GM18868 (cell line): ENCODE measurements at regions not wholly inside any gene's neighbourhood (a gene's known extent, or its start where the extent isn't known, plus 50 kb on each side); places are given as distances from the start of the nearest gene placed in this dataset.
"Not testable (repeated sequence)": the region's sequence is repeated elsewhere in the genome, so short reads cannot be mapped to it uniquely, and the experiment has no call there.

Source experiments
- ATAC-seq: cut with Tn5 transposase; IDR thresholded peaks from one replicate; pipeline ENCODE4 v1.9.1; 2021; ENCODE audit warnings: mild to moderate bottlenecking, moderate library complexity; ENCODE audit not compliant: unreplicated experiment

DNA sequence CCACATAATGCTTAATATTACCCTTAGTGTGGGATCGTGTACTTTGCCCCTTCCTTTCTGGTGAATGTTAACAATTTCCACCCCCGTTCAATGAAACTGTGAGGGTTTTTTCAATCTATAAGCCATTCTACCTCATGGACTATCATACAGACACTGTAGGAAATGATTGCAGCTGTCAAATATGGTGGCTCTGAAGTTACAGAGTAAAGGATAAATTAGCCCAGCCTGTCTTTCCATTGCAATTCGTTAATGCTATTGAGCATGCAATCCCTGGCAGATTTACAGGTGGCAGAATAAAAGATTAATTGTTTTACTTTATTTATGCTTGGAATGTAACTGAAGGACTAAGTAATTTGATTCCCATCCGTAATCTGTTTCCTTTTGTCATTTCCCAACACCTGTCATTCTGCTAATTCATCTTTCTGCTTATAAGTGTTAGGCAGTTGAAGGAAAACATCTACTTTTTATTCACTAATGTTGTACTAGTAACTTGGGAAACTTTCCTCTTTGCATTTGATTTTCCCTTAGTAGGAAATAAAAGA is 1211.6 kb upstream of the LRRN3 start:
- ATAC-seq, result no peak

DNA sequence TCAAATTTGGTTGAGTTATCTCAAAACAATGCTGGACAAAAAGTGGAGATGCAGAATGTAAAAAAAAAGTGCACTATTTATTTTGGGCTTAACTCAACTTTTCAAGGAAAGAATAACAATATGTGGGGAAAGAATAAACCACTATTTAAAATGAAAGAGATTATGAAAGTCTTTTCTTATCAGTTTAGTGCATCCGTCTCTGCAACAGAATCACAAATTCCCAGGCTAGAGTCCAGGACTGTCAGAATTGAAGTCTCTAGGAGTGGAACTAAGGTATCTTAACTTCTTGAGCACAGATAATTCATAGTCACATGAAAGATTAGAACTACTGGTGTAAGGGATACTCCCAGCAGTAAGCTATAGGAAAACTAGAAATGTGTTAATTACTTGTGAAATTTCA is 1200.3 kb upstream of the LRRN3 start:
- no peak for ATAC-seq

DNA sequence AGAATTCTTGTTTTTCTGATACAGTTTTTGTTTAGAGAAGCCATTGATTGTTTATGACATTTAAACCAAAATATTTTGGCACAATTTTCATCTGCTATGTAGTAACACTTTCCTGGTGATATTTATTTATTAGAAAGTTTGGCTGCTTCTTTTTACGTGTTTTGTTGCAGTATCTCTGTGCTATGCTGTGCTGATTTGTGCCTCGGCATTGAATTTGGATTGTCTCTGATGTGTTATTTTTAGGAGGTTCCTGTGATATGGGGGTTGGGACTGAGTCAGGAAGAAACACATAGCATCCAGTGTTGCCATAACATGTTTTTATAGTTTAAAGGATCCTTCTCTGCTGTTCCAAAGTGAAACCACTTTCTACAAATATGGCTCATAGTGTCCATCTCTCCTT is 1197.7 kb upstream of the LRRN3 start:
- ATAC-seq, result no peak

DNA sequence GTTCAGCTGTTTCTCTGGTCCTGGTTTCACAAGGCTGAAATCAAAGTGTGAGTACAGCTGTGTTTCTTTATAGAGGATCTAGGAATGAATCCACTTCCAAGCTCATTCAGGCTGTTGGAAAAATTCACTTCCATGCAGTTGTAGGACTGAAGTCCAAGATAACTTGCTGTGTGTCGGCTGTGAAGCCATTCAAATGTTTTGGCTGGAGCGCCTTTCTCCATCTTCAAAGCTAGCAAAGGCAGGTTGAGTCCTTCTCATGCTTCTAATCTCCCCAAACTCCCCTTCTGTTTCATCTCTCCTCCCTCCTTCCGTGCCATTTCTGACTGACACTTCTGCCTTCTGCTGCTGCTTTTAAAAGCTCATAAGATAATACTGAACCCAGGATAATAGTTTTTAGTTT is 1195.4 kb upstream of the LRRN3 start:
- ATAC-seq, result no peak

DNA sequence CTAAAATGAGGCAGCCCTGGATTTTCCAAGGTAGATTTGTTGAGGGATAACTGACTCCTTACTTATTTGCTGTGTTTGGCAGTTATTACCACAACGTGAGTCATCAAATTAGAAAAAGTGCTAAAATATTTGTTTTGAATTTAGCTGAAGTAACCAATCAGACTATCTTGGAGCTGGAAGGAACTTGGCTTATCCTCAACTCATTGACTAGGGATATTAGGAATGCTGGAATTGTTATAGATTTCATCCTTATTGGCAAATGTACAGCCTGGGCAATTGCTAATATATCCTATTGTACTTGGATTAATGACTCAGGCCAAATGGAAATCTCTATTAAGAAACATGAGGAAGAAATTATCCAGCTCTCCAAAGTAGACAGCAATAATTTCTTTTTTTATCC is 1189.0 kb upstream of the LRRN3 start:
- no peak for ATAC-seq

DNA sequence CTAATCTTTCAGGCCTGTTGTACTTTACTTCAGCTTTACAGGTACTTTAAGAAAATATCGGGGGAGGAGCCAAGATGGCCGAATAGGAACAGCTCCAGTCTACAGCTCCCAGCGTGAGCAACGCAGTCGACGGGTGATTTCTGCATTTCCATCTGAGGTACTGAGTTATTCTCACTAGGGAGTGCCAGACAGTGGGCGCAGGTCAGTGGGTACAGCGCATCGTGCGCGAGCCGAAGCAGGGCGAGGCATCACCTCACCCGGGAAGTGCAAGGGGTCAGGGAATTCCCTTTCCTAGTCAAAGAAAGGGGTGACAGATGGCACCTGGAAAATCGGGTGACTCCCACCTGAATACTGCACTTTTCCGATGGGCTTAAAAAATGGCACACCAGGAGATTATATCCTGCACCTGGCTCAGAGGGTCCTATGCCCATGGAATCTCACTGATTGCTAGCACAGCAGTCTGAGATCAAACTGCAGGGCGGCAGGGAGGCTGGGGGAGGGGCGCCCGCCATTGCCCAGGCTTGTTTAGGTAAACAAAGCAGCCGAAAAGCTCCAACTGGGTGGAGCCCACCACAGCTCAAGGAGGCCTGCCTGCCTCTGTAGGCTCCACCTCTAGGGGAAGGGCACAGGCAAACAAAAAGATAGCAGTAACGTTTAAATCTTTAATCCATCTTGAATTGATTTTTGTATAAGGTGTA is 1185.4 kb upstream of the LRRN3 start:
- not testable (repeated sequence) for ATAC-seq

DNA sequence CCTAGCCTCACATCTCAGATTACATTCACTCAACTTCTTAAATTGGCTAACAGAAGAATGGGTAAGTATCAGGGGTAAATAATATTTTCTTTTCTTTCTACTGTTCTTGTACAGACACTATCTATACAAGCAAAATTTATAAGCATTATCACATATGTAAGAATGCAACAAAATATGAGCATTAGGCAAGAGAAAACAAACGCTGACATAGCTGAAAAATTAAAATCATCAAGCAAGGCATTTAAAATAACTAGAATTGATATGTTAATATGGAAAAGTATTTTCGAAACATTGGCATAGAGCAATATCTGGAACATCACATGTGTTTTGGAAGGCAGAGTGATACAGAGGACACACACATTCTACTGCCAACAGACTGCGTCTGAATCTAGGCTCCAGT is 1175.3 kb upstream of the LRRN3 start:
- no peak for ATAC-seq

DNA sequence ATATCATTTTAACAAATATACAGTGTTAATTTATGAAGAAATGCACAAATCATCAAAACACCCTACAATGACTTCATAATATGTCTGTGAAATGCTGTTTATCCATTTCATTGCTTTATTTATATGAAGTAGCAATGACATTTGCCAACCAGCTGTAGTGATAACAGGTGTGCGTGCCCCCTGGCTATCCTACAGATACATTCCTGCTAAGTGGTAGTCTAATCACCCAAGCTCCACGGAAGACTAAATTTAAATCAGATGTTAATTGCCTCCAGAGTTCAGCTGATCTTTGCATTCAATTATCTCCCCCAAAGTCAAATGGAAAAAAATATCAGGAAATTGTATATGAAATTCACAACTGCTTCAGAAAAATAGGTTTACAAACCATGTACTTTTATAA is 1164.2 kb upstream of the LRRN3 start:
- no peak for ATAC-seq

DNA sequence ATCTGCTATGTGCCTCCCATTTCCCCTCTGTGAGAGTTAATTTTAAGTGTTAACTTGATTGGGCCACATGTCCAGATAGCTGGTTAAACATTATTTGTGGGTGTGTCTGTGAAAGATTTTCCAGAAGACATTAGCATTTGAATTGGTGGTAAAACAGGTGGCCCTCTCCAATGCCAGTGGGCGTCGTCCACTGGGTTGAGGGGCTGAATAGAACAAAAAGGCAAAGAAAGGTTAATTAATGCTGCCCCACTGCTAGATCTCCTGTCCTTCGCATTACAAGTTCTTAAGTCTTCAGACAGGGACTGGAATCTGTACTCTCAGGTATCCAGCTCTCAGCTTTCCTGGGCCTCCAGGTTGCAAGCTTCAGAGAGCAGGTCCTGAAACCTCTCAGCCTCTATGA is 1160.9 kb upstream of the LRRN3 start:
- ATAC-seq, result no peak

DNA sequence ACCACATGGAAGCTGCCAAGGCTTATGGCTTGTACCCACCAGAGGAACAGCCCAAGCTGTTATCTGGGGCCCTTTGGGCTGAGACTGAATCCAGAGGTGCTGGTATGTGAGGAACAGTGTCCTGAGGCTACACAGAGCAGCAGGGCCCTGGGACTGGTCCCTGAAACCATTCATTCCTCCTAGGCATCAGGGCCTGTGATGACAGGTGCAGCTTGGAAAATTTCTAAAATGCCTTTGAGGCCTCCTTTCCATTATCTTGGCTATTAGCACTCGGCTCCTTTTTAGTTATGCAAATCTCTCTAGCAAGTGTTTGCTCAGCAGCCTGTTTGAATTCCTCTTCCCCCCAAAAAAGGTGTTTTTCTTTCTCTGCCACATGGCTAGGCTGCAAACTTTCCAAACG is 1151.7 kb upstream of the LRRN3 start:
- ATAC-seq, result no peak

DNA sequence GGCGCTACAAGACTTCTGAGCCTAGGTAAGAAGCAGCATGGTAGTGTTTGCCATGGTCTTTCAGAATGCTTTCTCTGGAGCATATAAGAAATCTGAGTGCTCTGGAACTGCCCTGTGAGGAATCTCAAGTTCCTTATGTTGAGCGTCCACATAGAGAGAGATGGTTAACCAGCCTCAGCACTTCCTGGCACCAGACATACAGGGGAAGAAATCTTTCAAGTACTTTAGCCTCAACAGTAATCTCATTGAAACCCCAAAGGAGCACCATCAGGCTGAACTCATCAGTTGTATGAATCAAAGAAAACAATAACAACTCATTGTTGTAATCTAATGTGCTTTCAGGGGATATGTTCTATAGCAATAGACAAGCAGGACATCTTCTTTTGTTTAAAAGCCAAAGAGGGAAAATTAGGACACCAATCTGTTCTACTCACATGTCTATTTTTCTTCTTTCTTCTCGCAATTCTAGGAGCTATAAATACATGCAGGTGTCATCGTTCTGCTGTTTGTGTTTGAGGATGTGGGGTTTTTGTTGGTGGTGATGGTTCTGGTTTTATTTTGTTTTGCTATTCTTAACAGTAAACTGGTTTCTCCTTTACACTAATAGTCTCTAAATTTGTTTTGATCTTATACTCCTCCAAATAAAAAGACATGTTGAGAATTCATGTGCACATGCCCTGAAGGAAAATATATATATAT is 1145.0 kb upstream of the LRRN3 start:
- no peak for ATAC-seq

DNA sequence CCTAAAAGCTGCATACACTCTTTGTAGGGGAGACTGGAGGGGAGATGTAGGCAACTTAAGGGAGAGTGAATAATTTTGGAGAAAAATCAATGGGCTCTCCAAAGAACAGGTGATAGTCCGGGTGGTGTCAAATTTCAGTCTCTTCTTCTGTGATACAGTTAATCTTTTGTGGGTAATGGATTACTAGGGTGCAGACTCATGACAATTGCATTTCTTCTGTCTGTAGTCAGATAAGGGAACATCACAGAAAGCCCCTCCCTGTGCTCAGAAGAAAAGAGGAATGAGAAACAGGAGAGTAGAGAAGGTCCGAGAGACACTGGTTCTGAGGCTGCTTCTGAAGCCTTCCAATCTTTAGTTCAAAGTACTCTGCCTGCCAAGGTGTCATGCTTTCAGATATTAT is 1140.7 kb upstream of the LRRN3 start:
- ATAC-seq, result no peak

DNA sequence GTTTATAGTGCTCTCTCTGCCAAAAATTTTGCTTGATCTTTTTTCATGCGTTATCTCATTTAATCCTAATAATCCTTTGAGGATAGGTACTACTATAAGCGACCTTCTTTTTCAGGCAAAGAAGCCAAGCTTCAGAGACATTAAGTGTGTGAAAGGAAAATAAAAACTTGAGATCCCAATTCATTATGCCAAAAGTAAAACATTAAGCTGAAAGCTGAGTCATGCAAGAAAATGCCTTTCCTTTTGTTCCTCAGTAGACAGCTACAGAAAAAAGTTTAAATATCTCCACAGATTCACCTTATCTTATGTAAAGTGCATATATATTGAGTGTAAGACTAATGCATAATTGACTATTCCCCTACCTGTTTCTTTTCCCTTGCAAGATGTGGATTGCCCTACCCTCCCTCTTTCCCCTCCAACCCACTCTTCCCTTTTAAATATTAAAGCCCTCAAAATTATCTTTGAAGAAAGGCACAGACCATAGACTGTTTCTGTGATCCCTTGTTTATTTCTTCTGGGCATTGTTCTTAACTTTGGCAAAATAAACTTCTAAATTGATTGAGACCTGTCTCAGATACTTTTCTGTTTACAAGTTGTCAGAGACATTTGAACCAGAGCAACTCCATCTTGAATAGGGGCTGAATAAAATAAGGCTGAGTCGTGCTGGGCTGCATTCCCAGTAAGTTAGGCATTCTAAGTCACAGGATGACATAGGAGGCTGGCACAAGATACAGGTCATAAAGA is 1139.9 kb upstream of the LRRN3 start:
- ATAC-seq, result no peak

DNA sequence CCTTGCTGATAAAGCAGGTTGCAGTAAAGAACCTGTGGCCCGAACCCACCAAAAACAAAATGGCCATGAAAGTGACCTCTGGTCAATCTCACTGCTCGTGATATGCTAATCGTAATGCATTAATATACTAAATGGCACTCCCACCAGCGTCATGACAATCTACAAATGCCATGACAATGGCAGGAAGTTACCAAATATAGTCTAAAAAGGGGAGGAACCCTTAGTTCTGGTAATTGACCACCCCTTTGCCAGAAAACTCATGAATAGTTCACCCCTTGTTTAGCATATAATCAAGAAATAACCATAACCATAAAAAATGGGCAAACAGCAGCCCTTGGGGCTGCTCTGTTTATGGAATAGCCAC is 1139.4 kb upstream of the LRRN3 start:
- no peak for ATAC-seq

DNA sequence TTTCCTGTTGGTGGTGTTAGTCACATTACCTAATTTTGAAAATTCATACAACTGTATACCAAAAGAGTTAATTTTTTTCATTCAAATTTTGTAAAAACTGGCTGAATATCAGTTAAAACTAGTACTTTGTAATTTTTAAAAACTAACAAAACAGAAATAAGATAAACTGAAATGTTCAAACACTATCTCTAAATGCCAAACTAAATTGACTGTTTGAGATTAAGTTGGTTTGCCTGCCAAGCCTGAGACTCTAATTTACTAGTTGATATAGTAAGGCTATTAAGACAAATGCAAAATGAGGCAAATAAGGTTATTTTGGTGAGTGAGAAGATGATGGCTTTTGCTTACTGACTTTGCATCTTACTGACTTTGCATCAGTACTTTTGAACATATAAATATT is 1134.9 kb upstream of the LRRN3 start:
- ATAC-seq, result no peak

DNA sequence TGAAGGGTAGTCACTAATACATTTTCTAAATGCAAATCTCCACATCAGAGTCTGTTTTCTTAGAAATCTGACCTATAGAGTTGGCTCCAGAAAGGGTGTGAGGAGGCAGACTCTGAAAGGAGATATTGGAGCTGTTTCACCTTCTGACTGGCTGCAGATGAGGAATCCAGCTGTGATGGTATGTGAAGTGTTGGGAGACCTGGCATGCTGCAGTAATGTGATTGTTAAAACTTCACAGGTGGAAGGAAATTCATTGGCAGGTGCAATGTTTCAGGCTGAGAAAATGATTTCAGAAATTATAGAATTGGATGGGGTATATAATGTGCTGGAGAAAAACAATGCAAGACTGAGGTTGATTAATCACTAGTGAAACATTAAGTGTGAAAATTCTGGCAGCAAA is 1134.0 kb upstream of the LRRN3 start:
- ATAC-seq, result no peak

DNA sequence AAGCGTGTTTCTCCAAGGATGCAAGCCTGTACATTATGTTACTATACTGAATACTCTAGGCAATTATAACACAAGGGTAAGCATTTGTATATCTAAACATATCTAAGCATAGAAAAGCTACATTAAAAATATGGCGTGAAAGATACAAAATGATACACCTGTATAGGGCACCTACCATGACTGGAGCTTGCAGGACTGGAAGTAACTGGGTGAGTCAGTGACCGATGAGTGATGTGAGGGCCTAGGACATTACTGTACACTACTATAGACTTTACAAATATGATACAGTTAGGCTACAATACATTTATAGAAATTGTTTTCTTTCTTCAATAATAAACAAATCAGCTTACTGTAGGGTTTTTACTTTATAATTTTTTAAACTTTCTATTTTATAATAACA is 1127.2 kb upstream of the LRRN3 start:
- no peak for ATAC-seq

DNA sequence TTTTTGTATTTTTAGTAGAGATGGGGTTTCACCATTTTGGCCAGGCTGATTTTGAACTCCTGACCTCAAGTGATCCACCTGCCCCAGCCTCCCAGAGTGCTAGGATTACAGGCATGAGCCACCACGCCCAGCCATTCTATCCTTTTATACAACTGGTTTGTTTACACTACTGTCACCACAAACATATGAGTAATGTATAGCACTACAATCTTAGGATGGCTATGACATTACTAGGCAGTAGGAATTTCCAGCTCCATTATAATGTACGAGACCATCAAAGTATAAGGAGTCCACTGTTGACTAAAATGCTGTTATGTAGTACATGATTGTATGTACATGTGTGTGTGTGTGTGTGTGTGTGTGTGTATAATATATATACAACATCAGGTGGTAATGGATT is 1126.1 kb upstream of the LRRN3 start:
- no peak for ATAC-seq

DNA sequence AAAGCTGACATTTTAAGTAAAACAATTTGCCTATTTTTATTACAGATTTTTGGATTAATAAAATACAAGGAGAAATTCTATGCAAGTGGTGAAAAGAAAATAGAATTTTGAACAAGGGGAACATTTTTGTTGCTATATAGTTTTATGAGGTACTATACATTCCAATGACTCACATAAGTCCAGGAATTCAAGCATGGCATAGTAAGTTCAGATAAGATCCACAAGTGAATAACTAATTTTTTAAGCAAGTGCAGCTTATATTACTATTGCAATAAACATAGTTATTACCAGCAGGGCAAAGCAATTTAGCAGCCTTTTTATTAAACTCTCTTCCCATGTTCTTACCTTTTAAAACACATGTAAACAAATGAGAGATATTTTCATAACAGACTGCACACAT is 1123.5 kb upstream of the LRRN3 start:
- no peak for ATAC-seq

DNA sequence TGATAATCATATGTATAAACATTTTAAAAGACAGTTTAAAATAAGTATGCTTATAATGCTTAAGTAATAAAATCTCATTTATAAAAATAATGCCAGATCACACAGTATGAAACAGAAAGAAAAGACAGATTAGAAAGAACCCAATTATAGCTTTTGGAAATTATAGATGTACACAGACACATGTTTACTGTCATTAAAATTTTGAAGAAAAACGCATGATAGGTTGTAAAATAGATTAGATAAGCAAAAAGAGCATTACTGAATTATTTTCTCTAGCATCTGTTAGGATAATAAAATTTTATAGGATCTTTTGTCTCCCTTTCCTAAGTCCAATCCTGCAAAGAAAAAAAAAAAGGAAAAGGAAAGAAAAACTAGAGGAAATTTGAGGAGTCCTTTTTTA is 1107.3 kb upstream of the LRRN3 start:
- no peak for ATAC-seq

DNA sequence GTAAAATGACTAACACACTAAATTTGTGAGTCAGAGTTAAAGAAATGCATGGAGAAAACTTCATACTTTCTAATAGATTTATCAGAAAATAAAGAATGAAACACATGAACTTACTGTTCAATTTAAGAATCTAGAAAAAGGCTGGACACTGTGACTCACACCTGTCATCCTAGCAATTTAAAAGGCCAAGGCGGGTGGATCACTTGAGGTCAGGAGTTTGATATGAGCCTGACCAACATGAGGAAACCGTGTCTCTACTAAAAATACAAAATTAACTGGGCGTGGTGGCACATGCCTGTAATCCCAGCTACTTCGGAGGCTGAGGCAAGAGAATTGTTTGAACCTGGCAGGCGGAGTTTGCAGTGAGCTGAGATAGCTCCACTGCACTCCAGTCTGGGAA is 1106.2 kb upstream of the LRRN3 start:
- ATAC-seq, result no peak

DNA sequence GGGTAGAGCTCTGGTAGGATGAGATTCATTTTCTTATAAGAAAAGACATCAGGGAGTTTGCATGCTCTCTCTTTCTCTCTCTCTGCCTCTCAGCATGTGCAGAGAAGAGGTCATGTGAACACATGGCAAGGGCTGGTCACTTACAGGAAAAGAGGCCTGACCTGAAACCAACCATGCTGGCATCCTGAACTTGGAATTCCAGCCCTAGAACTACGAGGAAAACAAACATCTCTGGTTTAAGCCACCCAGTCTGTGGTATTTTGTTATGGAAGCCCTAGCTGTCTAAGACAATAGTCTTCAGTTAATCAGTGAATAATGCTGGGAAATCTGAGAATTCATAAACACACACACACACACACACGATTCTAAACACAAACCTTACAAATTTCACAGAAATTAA is 1104.2 kb upstream of the LRRN3 start:
- no peak for ATAC-seq
